Bone marrow (tissue), 2 donors: ENCODE measurements at regions not wholly inside any gene's neighbourhood (a gene's known extent, or its start where the extent isn't known, plus 50 kb on each side); places are given as distances from the start of the nearest gene placed in this dataset.
"Not testable (repeated sequence)": the region's sequence is repeated elsewhere in the genome, so short reads cannot be mapped to it uniquely, and the experiment has no call there.

Source experiments
- DNase-seq, 2 donors: peaks; one replicate each; lab custom pipeline; 2025; lab: John Stamatoyannopoulos, UW

GRCh38 chr7:55261386-55261770 is 103.8 kb upstream of the LANCL2 start:
- DNase-seq = no peak

- DNase-seq = not testable (repeated sequence)
Observed at GRCh38 chr7:55265328-55265727, 99.8 kb upstream of the LANCL2 start.

- DNase-seq = no peak
Observed at GRCh38 chr7:55265836-55266642, 99.1 kb upstream of the LANCL2 start.

- DNase-seq = no peak
Observed at GRCh38 chr7:55271069-55271626, 94.0 kb upstream of the LANCL2 start.

- DNase-seq = no peak
Observed at GRCh38 chr7:55271661-55272060, 93.5 kb upstream of the LANCL2 start.

- DNase-seq = no peak
Observed at GRCh38 chr7:55272328-55272727, 92.8 kb upstream of the LANCL2 start.

- DNase-seq = no peak
Observed at GRCh38 chr7:55273186-55273980, 91.8 kb upstream of the LANCL2 start.

GRCh38 chr7:55274156-55274555 is 91.0 kb upstream of the LANCL2 start:
- no peak for DNase-seq

- no peak for DNase-seq
Observed at GRCh38 chr7:55275291-55276200, 89.6 kb upstream of the LANCL2 start.

- no peak for DNase-seq
Observed at GRCh38 chr7:55276572-55277295, 88.4 kb upstream of the LANCL2 start.

- DNase-seq = no peak
Observed at GRCh38 chr7:55277916-55278315, 87.2 kb upstream of the LANCL2 start.

- DNase-seq = no peak
Observed at GRCh38 chr7:55278321-55278720, 86.8 kb upstream of the LANCL2 start.

- DNase-seq = no peak
Observed at GRCh38 chr7:55279080-55279845, 85.9 kb upstream of the LANCL2 start.

- peak; percentile 4 to 51 for DNase-seq
Observed at GRCh38 chr7:55280031-55280454, 85.1 kb upstream of the LANCL2 start.

- no peak for DNase-seq
Observed at GRCh38 chr7:55285665-55286064, 79.5 kb upstream of the LANCL2 start.

- DNase-seq = no peak
Observed at GRCh38 chr7:55286666-55287065, 78.5 kb upstream of the LANCL2 start.

- DNase-seq = no peak
Observed at GRCh38 chr7:55288070-55288824, 76.9 kb upstream of the LANCL2 start.

GRCh38 chr7:55296070-55296469 is 69.1 kb upstream of the LANCL2 start:
- no peak for DNase-seq

GRCh38 chr7:55299273-55299967 is 65.7 kb upstream of the LANCL2 start:
- DNase-seq = no peak
